HG03039 (cell line): ENCODE measurements at regions not wholly inside any gene's neighbourhood (a gene's known extent, or its start where the extent isn't known, plus 50 kb on each side); places are given as distances from the start of the nearest gene placed in this dataset.

ENCODE experiments used
- ATAC-seq: cut with Tn5 transposase; IDR thresholded peaks from one replicate; pipeline ENCODE4 v1.9.1; 2021; ENCODE audit warnings: mild to moderate bottlenecking, moderate library complexity; ENCODE audit not compliant: unreplicated experiment

- no peak for ATAC-seq
These were observed 222.0 kb upstream of the CPNE8 start for GRCh38 chr12:39127401-39127800.

GRCh38 chr12:39125566-39125965 lies 220.2 kb upstream of the CPNE8 start:
- no peak for ATAC-seq

GRCh38 chr12:39124768-39125167 lies 219.4 kb upstream of the CPNE8 start:
- no peak for ATAC-seq

GRCh38 chr12:39123580-39124253 lies 218.3 kb upstream of the CPNE8 start:
- no peak for ATAC-seq

GRCh38 chr12:39122562-39123204 lies 217.3 kb upstream of the CPNE8 start:
- no peak for ATAC-seq

GRCh38 chr12:39116861-39117260 lies 211.5 kb upstream of the CPNE8 start:
- no peak for ATAC-seq

GRCh38 chr12:39112064-39112463 lies 206.7 kb upstream of the CPNE8 start:
- no peak for ATAC-seq

GRCh38 chr12:39105111-39105510 lies 199.7 kb upstream of the CPNE8 start:
- ATAC-seq = no peak

- ATAC-seq = peak; percentile 98
These were observed 198.3 kb upstream of the CPNE8 start for GRCh38 chr12:39103552-39104165.

- no peak for ATAC-seq
These were observed 197.3 kb upstream of the CPNE8 start for GRCh38 chr12:39102474-39103209.

GRCh38 chr12:39095636-39096330 lies 190.4 kb upstream of the CPNE8 start:
- ATAC-seq = no peak

- ATAC-seq = no peak
These were observed 176.5 kb upstream of the CPNE8 start for GRCh38 chr12:39081910-39082309.

GRCh38 chr12:39077226-39077625 lies 171.8 kb upstream of the CPNE8 start:
- no peak for ATAC-seq

GRCh38 chr12:39074063-39074462 lies 168.7 kb upstream of the CPNE8 start:
- no peak for ATAC-seq

- ATAC-seq = no peak
These were observed 167.3 kb upstream of the CPNE8 start for GRCh38 chr12:39072658-39073057.

GRCh38 chr12:39071611-39072010 lies 166.2 kb upstream of the CPNE8 start:
- ATAC-seq = no peak

GRCh38 chr12:39070775-39071174 lies 165.4 kb upstream of the CPNE8 start:
- no peak for ATAC-seq

- ATAC-seq = no peak
These were observed 160.1 kb upstream of the CPNE8 start for GRCh38 chr12:39065455-39065854.

- no peak for ATAC-seq
These were observed 159.3 kb upstream of the CPNE8 start for GRCh38 chr12:39064708-39065107.

- ATAC-seq = no peak
These were observed 157.0 kb upstream of the CPNE8 start for GRCh38 chr12:39062266-39062996.
